HG03558 (cell line): ENCODE measurements at regions not wholly inside any gene's neighbourhood (a gene's known extent, or its start where the extent isn't known, plus 50 kb on each side); places are given as distances from the start of the nearest gene placed in this dataset.

Experiments used
- ATAC-seq: cut with Tn5 transposase; IDR thresholded peaks from one replicate; pipeline ENCODE4 v1.9.1; 2021; ENCODE audit warnings: moderate number of reproducible peaks; ENCODE audit not compliant: unreplicated experiment; ENCODE audit errors: extremely low read depth

DNA sequence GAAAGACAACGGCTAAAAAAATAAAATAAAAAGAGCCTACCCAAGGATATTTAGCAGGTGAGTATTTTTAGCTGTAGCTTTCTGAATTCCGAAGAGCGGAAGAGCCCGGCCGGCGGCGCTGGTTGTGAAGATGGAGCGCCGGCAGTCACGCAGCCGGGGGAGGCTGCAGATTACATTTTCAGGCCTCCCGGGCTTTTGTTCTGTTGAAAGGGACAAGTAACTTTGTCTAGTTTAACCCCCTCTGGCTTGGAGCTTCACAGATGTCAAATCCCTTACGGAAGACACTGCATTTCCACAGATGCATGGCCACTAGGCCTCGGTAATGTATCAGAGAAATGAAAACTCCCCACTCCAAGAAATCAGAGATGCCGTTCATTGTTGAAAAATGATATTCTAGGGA is 497.6 kb upstream of the MKI67 start:
- no peak for ATAC-seq

DNA sequence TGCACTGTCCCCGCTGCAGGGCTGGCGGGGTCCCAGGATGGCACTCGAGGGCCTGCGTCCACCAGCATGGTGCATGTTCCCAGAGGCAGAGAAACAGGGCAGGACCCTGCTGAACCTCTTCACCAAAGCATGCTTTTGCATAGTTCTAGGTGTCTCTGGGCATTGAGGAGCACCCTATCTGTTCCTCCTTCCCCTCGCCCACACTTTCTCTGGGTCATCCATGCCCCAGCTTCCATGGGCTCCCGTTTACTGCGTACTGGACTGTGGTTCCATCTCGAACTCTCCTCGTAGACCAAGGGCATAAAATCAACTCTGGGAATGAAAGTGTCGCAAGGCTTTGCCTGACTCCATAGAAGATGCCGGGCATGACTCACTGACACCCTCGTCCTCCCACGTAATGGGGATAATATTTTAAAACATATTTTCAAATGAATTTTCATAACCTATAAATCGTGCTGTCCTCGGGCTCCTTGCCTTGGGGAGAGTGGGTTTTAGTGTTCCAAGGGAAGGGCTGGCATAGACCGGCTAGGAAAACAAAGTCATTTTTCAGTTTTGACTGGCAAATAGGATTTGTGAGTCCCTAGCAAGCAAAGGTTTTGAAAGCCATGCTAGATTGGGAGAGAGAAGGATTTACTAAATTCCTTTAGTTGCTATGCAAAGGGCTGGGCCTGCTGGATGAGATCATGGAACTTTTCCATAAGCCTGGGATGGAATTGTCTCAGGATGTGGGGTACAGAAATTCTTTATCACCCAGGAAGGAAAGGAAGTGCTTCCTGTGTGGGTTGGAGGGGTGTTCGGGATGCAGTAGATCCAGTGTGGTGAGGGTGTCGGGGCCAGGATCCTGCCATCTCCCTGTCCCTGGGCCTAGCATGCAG is 498.7 kb upstream of the MKI67 start:
- ATAC-seq: no peak

DNA sequence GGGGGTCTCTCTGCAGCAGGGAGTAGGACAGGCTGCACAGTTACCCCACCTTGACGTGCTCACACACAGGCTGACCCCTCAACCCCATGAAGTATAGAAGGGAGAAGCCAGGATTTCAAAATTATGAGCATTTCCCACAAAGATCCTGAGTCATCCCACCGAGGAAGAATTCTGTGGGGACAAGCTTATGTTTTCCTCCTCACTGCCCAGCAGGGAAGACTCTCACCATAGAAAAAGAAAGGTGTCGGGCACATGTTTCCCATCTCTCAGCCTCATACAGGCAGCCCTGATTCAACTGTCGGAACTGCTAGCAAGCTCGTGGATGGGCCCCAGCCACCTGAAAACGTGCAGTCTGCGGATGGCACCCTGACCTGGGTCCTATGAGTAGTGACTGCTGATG is 499.7 kb upstream of the MKI67 start:
- no peak for ATAC-seq

DNA sequence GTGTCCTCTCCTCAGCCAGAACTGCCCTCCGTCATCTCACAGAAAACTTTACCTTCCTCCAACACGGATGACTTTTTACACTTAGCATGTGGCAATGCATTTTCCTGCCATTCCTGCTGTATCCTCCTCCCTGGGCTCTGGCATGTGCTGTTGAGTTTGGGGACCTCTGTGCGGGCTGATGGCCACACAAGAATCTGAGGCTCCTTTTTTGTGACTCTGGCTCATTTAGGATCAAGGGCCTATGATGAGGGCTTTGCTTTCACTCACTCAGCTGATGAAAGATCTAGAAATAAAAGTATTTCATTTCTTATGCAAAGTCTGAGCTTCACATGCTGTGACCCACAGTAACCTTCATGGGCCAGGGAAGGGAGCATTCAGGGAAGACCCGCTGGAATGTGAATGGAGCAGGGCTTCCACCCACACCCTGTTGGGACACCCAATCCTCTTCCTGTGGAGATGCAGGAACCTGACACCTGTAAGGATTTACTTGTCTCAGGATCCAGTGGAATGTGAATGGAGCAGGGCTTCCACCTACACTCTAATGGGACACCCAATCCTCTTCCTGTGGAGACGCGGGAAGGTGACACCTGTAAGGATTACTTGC is 500.3 kb upstream of the MKI67 start:
- ATAC-seq: no peak

DNA sequence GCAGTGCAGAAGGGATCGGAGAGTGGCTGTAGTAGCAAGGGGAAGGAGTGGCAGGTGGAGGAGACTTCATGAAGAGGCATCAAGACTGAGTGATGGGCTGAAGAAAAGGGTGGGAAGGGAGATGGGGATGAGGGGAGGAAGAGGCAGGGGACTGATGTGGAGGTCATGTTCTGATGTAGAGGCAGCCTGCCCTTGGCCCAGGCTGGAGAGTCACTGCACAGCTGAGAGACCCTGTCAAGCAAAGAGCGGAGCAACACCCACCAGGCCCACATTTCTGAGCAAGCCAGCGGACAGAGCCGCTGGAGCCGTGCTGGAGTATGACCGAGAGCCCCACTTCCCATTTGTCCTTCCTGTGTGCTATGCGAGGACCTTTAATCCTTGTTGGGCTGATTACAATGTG is 501.6 kb upstream of the MKI67 start:
- ATAC-seq: no peak

DNA sequence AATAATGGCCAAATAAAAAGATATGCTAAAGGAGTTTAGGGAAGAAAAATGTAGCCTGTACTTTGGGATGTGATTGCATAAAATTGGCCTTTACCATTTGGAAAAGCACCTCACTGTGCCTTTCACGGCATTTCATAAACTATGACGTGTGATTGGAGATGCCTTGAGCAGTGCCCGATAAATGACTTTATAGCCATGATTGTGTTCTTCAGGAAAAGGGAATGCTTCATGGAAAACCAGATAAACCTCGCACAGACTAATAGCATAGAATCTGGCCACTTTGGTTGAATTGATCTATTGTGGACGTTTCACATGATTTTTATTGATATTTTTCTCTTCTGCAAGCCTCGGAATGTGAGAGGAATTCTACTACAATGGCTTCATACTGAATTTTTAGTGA is 502.0 kb upstream of the MKI67 start:
- ATAC-seq: no peak

- ATAC-seq: no peak
Measured at GRCh38 chr10:128629111-128630096, 503.2 kb upstream of the MKI67 start.

DNA sequence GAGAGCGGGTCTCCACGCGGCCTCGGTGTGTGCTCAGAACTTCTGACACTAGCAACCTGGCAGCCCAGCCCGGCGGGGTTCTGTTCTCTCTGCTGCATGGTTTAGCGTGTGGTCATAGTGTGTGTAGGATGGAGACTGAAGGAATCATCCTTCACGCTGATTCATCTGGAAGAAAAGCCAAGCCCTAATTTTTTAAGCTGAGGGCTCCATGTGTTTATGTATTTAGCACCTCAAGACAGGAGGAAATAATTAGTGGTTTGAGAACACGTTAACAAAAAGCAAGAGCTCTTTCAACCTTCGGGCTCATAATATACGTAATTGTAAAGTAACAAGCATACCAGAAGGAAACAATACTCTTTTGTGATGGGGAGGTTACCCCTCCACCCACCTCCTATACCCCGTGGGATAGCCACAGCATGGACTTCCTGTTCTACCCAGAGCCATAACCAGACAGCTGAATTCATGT is 504.6 kb upstream of the MKI67 start:
- no peak for ATAC-seq

GRCh38 chr10:128631801-128632241 is 505.6 kb upstream of the MKI67 start:
- ATAC-seq: no peak

DNA sequence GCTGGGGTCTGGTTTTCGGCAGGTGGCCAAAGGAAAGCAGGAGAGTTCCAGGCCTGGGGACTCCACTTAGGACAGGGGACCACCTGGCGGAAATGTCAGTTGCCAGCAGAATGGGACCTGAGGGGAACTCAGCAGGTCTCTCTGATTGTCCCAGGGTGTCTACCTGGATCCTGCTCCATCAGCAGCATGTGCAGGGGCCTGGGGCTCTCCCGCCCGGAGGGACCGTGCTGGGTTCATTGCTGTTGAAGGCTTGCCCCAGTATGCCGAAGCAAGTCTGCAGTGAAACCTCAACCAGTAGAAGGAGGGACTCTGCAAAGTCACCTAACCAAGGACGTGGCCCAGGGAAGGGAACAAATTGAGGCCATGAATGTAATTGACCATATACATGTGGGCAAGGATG is 506.5 kb upstream of the MKI67 start:
- ATAC-seq: no peak

DNA sequence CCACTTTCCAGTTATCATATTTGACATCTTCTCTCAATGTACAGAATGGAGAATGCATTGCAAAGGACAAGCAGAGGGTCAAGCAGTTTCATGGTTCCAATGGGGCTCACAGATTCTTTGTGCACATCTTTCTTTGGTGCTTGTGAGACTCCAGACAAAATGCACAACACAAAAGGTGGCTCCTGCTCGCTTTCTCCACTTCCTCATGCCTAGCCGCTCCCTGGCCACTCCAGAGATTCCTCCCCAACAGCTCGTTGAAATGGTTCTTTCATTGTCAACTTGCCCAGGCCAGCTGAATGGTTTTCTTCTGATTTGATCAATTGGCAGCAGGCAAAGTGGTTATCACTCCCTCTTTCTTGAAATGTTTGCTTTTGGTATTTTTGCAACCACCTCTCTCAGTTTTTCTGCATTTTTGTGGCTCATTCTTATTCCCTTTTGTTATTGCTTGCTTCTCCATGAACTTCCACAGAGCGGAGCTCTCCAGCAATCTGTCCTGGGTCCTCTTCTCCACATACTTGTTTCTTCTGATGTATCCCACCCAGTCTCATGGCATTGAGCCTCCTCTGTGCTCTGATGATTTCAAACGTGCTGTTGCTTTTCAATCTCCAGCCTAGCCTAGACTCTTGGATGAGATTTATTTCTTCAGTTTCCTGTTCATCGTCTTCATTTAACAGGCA is 507.8 kb upstream of the MKI67 start:
- ATAC-seq: no peak

DNA sequence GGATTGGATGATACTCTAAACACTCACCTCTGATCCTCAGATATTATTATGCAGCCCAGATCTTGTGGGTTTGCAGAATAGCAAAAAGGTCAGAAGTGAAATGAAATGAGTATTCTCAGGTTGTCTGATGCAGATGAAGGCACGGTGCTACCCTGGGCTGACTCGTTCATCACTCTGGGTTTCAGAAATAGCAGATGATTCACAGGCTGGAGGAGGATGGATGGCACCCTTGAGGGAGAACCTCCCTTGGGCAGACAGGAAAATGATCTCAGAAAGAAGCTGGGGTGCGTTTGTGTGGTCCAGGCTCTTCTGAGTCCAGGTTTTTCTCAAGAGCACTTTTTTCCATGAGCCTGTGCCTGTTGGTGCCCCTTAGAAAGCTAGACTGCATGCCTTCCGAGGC is 515.8 kb upstream of the MKI67 start:
- no peak for ATAC-seq

- no peak for ATAC-seq
Measured at GRCh38 chr10:128642502-128642901, 516.3 kb upstream of the MKI67 start.

- ATAC-seq: no peak
Measured at GRCh38 chr10:128643658-128644057, 517.4 kb upstream of the MKI67 start.

DNA sequence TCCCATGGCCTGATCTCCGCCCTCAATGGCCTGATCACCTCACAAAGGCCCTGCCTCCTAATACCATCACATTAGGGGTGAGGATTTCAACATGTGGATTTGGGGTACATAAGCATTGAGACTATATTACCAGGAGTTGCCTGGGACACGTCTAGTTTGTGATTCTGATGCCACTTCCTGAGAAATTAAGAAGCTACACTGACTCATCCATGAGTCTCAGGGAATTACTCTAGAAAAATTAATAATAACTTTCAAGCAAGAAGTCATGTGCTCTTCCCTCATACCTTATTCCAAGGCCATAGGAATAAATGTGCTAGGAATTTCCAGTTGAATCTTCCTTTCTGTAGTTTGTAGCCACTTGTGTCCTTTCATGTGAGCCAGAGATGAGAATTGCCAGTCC is 519.3 kb upstream of the MKI67 start:
- ATAC-seq: no peak

DNA sequence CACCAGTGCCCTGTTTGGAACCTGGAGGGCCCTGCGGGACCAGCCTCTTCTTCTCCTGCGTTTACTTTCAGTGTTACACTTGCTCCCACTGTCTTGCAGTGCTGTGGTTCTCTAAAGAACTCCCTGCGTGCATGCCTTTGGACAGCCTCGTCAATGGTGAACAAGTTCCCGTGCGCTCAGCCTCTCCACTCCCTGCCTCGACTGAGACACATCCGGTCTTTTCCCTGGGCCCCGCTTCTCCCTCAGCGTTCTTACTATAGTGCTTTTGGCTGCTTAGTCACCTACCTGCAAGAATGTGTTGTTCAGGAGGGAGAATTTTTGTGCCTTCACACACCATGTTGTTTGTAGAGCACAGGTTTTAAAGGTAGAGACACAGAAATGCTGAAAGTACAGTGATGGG is 520.7 kb upstream of the MKI67 start:
- no peak for ATAC-seq

- ATAC-seq: no peak
Measured at GRCh38 chr10:128657548-128657947, 531.3 kb upstream of the MKI67 start.

DNA sequence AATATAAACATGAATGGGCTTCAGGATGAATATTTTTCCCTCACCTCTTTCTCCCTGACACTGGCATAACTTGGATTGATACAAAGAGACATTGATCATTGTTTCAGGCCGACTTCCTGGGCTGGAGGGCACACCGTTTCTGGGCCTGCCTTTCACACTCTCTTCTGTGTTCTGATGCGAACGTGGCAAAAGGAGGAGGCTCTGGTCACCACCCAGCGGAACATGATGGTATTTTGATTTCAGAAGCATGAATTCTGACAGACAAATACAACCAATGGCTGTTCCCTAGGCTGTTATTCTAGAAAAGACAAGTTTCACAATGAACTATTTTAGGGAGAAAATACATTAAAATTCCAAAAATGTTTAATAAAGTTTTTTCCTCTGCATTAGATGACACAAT is 534.5 kb upstream of the MKI67 start:
- ATAC-seq: no peak

- no peak for ATAC-seq
Measured at GRCh38 chr10:128661404-128662197, 535.4 kb upstream of the MKI67 start.
